ENCODE measurements at regions not wholly inside any gene's neighbourhood (a gene's known extent, or its start where the extent isn't known, plus 50 kb on each side); places are given as distances from the start of the nearest gene placed in this dataset.

GRCh38 chr5:56330806-56331205 is 97.7 kb upstream of the ANKRD55 start:
- DNase-seq: no peak
- no peaks in the 10 kb centered on the region for H3K36me3 ChIP-seq
- peaks cover 0 to 18% (median 0%) of the 10 kb centered on the region in 4 donors for H3K4me1 ChIP-seq
- H3K27me3 ChIP-seq: no peaks in the 10 kb centered on the region
- no peaks in the 10 kb centered on the region for H3K9me3 ChIP-seq
- no peak overlapping the region for H3K4me3 ChIP-seq
- no peak overlapping the region for H3K27ac ChIP-seq
- intact Hi-C loops (cut with DNase I; ENCODE audit: low total_unique reads): no loop called here
- TF ChIP-seq CTCF (IDR thresholded peaks at IDR 0.05): no peak

GRCh38 chr5:56330167-56330566 is 97.0 kb upstream of the ANKRD55 start:
- TF ChIP-seq CTCF (IDR thresholded peaks at IDR 0.05): no peak
- no peak overlapping the region for H3K27ac ChIP-seq
- no peak overlapping the region for H3K4me3 ChIP-seq
- no peak for DNase-seq
- intact Hi-C loops (cut with DNase I; ENCODE audit: low total_unique reads): no loop called here
- no peaks in the 10 kb centered on the region for H3K9me3 ChIP-seq
- H3K36me3 ChIP-seq: no peaks in the 10 kb centered on the region
- H3K4me1 ChIP-seq: peaks cover 0 to 18% (median 0%) of the 10 kb centered on the region in 4 donors
- no peaks in the 10 kb centered on the region for H3K27me3 ChIP-seq

GRCh38 chr5:56329652-56330051 is 96.5 kb upstream of the ANKRD55 start:
- intact Hi-C loops (cut with DNase I; ENCODE audit: low total_unique reads): no loop called here
- H3K27ac ChIP-seq: no peak overlapping the region

GRCh38 chr5:56328753-56329560 is 95.8 kb upstream of the ANKRD55 start:
- Histone ChIP-seq H3K27ac (no peak overlapping the region), H3K4me1 (peaks cover 0 to 18% (median 0%) of the 10 kb centered on the region in 4 donors), H3K9me3 (no peaks in the 10 kb centered on the region), H3K4me3 (no peak overlapping the region), H3K27me3 (no peaks in the 10 kb centered on the region), H3K36me3 (no peaks in the 10 kb centered on the region)
- TF ChIP-seq CTCF (IDR thresholded peaks at IDR 0.05): no peak
- intact Hi-C loops (cut with DNase I; ENCODE audit: low total_unique reads): no loop called here
- DNase-seq: no peak

More at GRCh38 chr5:56329652-56330051, 96.5 kb upstream of the ANKRD55 start:
- no peak for TF ChIP-seq CTCF (IDR thresholded peaks at IDR 0.05)
- Histone ChIP-seq H3K27me3 (no peaks in the 10 kb centered on the region), H3K36me3 (no peaks in the 10 kb centered on the region), H3K4me1 (peaks cover 0 to 18% (median 0%) of the 10 kb centered on the region in 4 donors), H3K4me3 (no peak overlapping the region), H3K9me3 (no peaks in the 10 kb centered on the region)
- no peak for DNase-seq

- Histone ChIP-seq H3K27ac (no peak overlapping the region), H3K4me1 (peaks cover 0 to 18% (median 0%) of the 10 kb centered on the region in 4 donors), H3K27me3 (no peaks in the 10 kb centered on the region), H3K9me3 (no peaks in the 10 kb centered on the region), H3K4me3 (no peak overlapping the region), H3K36me3 (no peaks in the 10 kb centered on the region)
- TF ChIP-seq CTCF (IDR thresholded peaks at IDR 0.05): no peak
- intact Hi-C loops (cut with DNase I; ENCODE audit: low total_unique reads): no loop called here
- DNase-seq: no peak
Measured at GRCh38 chr5:56327809-56328208, 94.7 kb upstream of the ANKRD55 start.

Data from tibial artery (tissue), 4 donors.